Ascending aorta (tissue), 2 donors: ENCODE measurements at regions not wholly inside any gene's neighbourhood (a gene's known extent, or its start where the extent isn't known, plus 50 kb on each side); places are given as distances from the start of the nearest gene placed in this dataset.

Source experiments
- DNase-seq, 2 donors: peaks; one replicate each; pipeline ENCODE4 v3.0.0-alpha.2; 2019; ENCODE audit warnings: low spot score in 2 of 2
- H3K27ac ChIP-seq, 2 donors: fragments of 200-600 bp; sonication (generic); one replicate each; pipeline ENCODE4 v1.5.1; 2016 to 2017; ENCODE audit warnings: mild to moderate bottlenecking in 1 of 2
- H3K27me3 ChIP-seq: fragments of 200-600 bp; sonication (generic); one replicate; pipeline ENCODE4 v1.5.1; 2017
- H3K36me3 ChIP-seq, 2 donors: fragments of 200-600 bp; sonication (generic); one replicate each; pipeline ENCODE4 v1.5.1; 2016
- H3K4me1 ChIP-seq, 2 donors: fragments of 200-600 bp; sonication (generic); one replicate each; pipeline ENCODE4 v1.5.1; 2016 to 2017; ENCODE audit warnings: mild to moderate bottlenecking in 1 of 2
- H3K4me3 ChIP-seq, 2 donors: fragments of 200-600 bp; sonication (generic); one replicate each; pipeline ENCODE4 v1.5.1; 2016 to 2017; ENCODE audit warnings: mild to moderate bottlenecking in 1 of 2
- H3K9me3 ChIP-seq, 2 donors: fragments of 200-600 bp; sonication (generic); one replicate each; pipeline ENCODE4 v1.5.1; 2016
- intact Hi-C: fragments of 100-400 bp; cut with DNase I; formaldehyde crosslinking; loops from one replicate; pipeline ENCODE4 v1.15.1; 2023
- TF ChIP-seq, protein P1 (sequence below), 3 experiments: fragments of 200-600 bp in 2 of 3; fragments of 450-650 bp in 1 of 3; sonication (generic) in 2 of 3; IDR thresholded peaks; one replicate each; pipeline ENCODE4 v1.5.1; 2016 to 2019; ENCODE audit warnings: antibody characterized with exemption in 3 of 3, mild to moderate bottlenecking in 1 of 3, moderate library complexity in 1 of 3

DNA sequence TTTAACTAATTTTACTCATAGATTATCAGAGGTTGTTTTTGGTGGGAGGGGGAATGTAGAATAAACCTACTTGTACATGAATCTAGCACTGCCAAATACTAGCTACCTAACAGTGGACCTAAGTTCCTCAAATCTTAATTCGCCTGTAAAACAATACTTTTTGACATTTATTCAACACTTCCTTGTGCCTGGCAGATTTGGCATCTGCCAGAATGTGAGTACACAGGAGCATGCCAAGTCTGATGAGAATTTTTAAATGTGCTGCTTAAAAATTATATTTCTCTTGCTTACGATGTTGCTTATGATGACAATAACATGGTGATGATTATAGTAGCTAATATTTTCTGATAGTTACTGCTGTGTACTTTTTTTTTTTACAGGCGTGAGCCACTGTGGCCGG lies 240.2 kb upstream of the STARD13 start:
- Histone ChIP-seq H3K4me1 (peaks cover 5 to 18% of the 10 kb centered on the region in 2 donors), H3K9me3 (no peaks in the 10 kb centered on the region), H3K36me3 (no peaks in the 10 kb centered on the region), H3K27me3 (no peaks in the 10 kb centered on the region), H3K4me3 (no peak overlapping the region), H3K27ac (peak overlapping the region; percentile 33 to 58)
- TF ChIP-seq, protein P1, sequence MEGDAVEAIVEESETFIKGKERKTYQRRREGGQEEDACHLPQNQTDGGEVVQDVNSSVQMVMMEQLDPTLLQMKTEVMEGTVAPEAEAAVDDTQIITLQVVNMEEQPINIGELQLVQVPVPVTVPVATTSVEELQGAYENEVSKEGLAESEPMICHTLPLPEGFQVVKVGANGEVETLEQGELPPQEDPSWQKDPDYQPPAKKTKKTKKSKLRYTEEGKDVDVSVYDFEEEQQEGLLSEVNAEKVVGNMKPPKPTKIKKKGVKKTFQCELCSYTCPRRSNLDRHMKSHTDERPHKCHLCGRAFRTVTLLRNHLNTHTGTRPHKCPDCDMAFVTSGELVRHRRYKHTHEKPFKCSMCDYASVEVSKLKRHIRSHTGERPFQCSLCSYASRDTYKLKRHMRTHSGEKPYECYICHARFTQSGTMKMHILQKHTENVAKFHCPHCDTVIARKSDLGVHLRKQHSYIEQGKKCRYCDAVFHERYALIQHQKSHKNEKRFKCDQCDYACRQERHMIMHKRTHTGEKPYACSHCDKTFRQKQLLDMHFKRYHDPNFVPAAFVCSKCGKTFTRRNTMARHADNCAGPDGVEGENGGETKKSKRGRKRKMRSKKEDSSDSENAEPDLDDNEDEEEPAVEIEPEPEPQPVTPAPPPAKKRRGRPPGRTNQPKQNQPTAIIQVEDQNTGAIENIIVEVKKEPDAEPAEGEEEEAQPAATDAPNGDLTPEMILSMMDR (IDR thresholded peaks at IDR 0.05), result no peak
- intact Hi-C loops, result no loop called here
- no peak for DNase-seq

DNA sequence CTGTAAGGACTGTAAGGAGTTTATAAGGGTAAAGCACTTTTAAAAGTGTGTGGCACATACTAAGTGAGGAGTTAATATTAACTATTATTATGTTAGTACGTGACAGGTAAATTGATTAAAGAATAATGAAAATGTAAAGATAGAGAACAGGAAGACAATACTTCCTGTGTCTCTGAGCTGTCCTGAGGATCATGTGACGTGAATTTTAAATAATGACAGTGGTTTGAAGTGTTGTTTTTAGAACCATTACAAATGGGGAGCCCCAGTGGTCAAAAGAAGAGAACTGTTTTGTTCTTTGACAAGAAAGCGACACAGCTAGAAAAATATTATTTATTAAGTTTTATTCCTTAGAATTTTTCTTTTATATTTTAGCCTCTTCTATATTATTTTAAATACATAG lies 241.2 kb upstream of the STARD13 start:
- TF ChIP-seq, protein P1 (IDR thresholded peaks at IDR 0.05), result no peak
- Histone ChIP-seq H3K36me3 (no peaks in the 10 kb centered on the region), H3K27ac (peak overlapping the region; percentile 33 to 58), H3K4me1 (peaks cover 5 to 18% of the 10 kb centered on the region in 2 donors), H3K27me3 (no peaks in the 10 kb centered on the region), H3K9me3 (no peaks in the 10 kb centered on the region), H3K4me3 (no peak overlapping the region)
- intact Hi-C loops, result no loop called here
- DNase-seq, result no peak

DNA sequence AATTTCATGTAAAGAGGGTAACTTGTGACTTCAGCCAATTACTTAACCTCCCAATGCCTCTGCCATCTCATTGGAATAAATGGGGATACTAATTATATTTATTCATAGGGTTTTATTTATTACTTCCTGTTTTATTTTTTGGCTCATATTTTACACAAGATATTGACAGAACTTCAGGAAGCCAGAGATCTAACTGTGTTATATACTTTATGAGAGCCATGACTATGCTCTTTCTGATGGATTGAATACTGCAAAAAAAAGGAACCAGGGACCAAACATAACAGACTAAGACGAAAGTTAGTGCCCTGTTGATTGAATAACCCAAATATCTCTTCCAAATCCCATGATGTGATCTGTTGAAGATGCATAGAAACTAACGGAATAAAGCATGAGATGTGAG lies 243.3 kb upstream of the STARD13 start:
- Histone ChIP-seq H3K36me3 (no peaks in the 10 kb centered on the region), H3K27ac (no peak overlapping the region), H3K9me3 (no peaks in the 10 kb centered on the region), H3K27me3 (no peaks in the 10 kb centered on the region), H3K4me3 (no peak overlapping the region), H3K4me1 (peaks cover 5 to 9% of the 10 kb centered on the region in 2 donors)
- TF ChIP-seq, protein P1 (IDR thresholded peaks at IDR 0.05), result no peak
- intact Hi-C loops, result no loop called here
- DNase-seq, result no peak

DNA sequence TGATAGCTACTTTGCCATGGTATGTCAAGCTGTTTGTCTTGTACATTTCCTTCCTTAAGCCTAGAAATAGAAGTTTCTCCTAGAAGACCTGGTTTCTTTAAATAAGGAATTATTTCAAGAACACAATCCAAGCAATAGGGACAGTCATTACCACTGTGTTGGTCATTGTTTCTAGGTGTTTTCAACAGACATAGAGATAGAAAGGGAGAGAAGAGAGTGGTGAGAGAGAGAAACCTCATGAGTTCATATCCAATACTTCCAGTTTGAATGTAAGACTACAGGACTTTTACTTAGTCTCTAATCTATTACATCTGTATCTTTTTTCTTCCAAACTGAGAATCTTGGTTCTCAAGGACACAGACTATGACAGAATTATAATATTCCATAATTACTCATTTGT lies 245.9 kb upstream of the STARD13 start:
- no peak overlapping the region for H3K27ac ChIP-seq
- intact Hi-C loops, result no loop called here
- TF ChIP-seq, protein P1 (IDR thresholded peaks at IDR 0.05), result no peak

DNA sequence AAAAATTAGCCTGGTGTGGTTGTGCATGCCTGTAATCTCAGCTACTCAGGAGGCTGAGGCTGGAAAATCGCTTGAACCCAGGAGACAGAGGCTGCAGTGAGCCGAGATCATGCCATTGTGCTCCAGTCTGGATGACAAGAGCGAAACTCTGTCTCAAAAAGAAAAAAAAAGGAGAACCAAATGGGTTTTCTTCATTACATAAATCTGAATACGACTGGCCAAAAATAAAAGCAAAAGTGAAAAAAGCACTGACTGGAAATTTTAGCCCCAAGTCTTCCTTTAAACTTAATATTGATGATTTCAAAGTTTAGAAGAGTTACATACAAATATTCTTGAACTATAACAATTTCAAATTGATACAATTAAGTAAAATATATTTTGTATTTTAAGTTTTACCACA lies 249.5 kb upstream of the STARD13 start:
- no peak overlapping the region for H3K27ac ChIP-seq
- H3K9me3 ChIP-seq, result no peaks in the 10 kb centered on the region
- H3K27me3 ChIP-seq, result no peaks in the 10 kb centered on the region
- H3K4me3 ChIP-seq, result no peak overlapping the region
- H3K36me3 ChIP-seq, result no peaks in the 10 kb centered on the region
- peaks cover 0 to 9% of the 10 kb centered on the region in 2 donors for H3K4me1 ChIP-seq
- intact Hi-C loops, result no loop called here
- no peak for DNase-seq
- TF ChIP-seq, protein P1 (IDR thresholded peaks at IDR 0.05), result no peak

More for the DNA sequence above, 245.9 kb upstream of the STARD13 start:
- no peak for DNase-seq
- H3K4me3 ChIP-seq, result no peak overlapping the region
- H3K4me1 ChIP-seq, result peaks cover 0 to under 1% of the 10 kb centered on the region in 2 donors
- no peaks in the 10 kb centered on the region for H3K27me3 ChIP-seq
- no peaks in the 10 kb centered on the region for H3K9me3 ChIP-seq
- no peaks in the 10 kb centered on the region for H3K36me3 ChIP-seq

DNA sequence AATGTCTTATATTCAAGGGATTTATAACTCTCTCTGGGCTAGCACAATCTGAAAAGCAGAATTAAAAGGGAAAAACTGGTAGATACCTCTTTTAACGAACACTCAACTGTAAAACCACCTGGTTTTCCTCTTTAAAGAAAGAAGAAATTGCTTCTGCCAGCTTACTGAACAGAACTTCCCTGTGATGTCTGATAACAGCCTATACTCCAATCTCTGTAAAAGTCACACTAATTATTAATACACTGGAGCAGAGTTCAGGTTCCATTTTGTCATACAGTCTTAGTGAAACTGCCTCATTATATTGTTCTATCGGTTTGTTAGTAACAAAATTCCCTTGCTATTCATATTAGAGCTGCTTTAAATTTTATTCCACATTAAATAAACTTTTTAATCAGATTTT lies 251.0 kb upstream of the STARD13 start:
- no peaks in the 10 kb centered on the region for H3K9me3 ChIP-seq
- H3K27me3 ChIP-seq, result no peaks in the 10 kb centered on the region
- no peak for DNase-seq
- intact Hi-C loops, result no loop called here
- H3K36me3 ChIP-seq, result no peaks in the 10 kb centered on the region
- H3K4me1 ChIP-seq, result peaks cover 3 to 18% of the 10 kb centered on the region in 2 donors
- H3K27ac ChIP-seq, result peak overlapping the region; percentile 67 to 72
- TF ChIP-seq, protein P1 (IDR thresholded peaks at IDR 0.05), result no peak
- H3K4me3 ChIP-seq, result no peak overlapping the region
